ENCODE measurements at regions not wholly inside any gene's neighbourhood (a gene's known extent, or its start where the extent isn't known, plus 50 kb on each side); places are given as distances from the start of the nearest gene placed in this dataset.

DNA sequence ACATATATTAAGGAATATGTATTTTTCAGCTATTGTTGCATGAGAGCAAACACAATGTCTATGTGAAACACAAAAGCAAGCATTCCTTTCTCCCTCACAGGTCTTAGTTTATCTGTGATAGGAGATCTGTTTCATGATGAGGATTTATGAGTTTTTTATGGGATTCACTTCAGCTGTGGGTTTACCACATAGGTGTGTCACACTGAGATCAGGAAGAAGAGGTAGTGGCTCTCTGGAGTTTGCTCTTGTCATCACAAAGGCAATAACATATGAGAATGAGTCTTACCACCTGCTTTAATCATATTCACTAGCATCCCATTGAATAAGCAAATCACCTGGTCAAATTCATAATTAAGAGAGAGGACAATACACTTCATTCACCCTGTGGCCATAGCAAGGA is 960.3 kb upstream of the SLC39A10 start:
- no peak for TF ChIP-seq CTCF (IDR thresholded peaks at IDR 0.05; ENCODE audit: extremely low read depth in 1 of 2, insufficient read depth in 1 of 2, low read depth in 1 of 2, low read length in 2 of 2)
- TF ChIP-seq EZH2 (IDR thresholded peaks at IDR 0.05; ENCODE audit: borderline replicate concordance, low read depth, low read length, severe bottlenecking) = no peak

All from endothelial cell of umbilical vein (primary cell).